ENCODE measurements at regions not wholly inside any gene's neighbourhood (a gene's known extent, or its start where the extent isn't known, plus 50 kb on each side); places are given as distances from the start of the nearest gene placed in this dataset.

DNA sequence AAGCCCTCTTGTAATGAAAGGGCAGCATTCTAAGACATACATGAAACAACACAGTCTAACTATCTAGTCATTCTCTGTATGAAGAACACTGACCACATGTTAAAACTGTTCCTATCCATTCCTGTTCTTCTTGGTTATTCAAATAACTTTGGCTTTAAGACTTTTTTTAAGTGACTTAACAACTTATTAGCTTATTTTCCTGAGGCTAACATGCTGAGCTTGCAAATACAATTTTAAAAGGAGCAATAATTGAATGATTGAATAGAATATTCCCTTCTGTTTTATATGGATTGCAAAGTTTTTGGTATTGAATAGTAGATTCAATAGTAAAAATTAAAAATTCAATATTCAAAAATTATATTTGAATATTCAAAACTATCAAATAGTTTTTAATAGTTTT lies 92.3 kb downstream of the HTR5A start:
- no peak overlapping the region for H3K27ac ChIP-seq (ENCODE audit: low read depth in 2 of 2, low read length in 2 of 2)
- no peaks in the 10 kb centered on the region for H3K9me3 ChIP-seq (ENCODE audit: control insufficient read depth in 2 of 2, low read length in 2 of 2)
- H3K4me3 ChIP-seq (ENCODE audit: low read length in 2 of 2): no peak overlapping the region
- H3K27me3 ChIP-seq (ENCODE audit: control insufficient read depth in 2 of 2, insufficient read depth in 2 of 2, low read length in 2 of 2): no peaks in the 10 kb centered on the region
- H3K9ac ChIP-seq (ENCODE audit: low read depth in 1 of 2, low read length in 2 of 2): no peak overlapping the region
- H3K36me3 ChIP-seq (ENCODE audit: control insufficient read depth in 2 of 2, insufficient read depth in 2 of 2, low read length in 2 of 2): no peaks in the 10 kb centered on the region
- peaks cover 0 to 5% of the 10 kb centered on the region in 2 donors for H3K4me1 ChIP-seq (ENCODE audit: control insufficient read depth in 2 of 2, insufficient read depth in 2 of 2, low read length in 2 of 2)

DNA sequence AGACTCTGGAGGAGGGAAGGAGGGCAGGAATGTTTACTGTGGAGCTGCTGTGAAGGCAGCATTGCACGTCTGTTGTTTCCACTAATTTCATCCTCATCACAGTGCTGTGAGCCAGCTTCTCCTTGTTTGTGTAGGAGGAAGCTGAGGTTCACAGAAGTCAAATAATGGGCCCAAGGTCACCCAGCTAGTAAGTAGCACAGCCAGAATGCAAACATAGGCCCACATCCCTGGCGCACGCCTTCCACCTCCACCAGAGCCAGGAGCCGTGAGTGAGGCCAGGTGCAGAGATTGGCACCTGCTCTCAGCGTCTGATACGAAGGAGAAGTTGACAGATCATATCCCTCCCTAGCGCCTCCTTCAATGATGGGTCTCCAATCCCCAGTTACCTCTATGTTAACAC lies 93.6 kb downstream of the HTR5A start:
- Histone ChIP-seq H3K36me3 (ENCODE audit: control insufficient read depth in 2 of 2, insufficient read depth in 2 of 2, low read length in 2 of 2) (no peaks in the 10 kb centered on the region), H3K9me3 (ENCODE audit: control insufficient read depth in 2 of 2, low read length in 2 of 2) (no peaks in the 10 kb centered on the region), H3K27me3 (ENCODE audit: control insufficient read depth in 2 of 2, insufficient read depth in 2 of 2, low read length in 2 of 2) (no peaks in the 10 kb centered on the region), H3K4me3 (ENCODE audit: low read length in 2 of 2) (no peak overlapping the region), H3K4me1 (ENCODE audit: control insufficient read depth in 2 of 2, insufficient read depth in 2 of 2, low read length in 2 of 2) (peaks cover 0 to 5% of the 10 kb centered on the region in 2 donors), H3K27ac (ENCODE audit: low read depth in 2 of 2, low read length in 2 of 2) (no peak overlapping the region), H3K9ac (ENCODE audit: low read depth in 1 of 2, low read length in 2 of 2) (no peak overlapping the region)

DNA sequence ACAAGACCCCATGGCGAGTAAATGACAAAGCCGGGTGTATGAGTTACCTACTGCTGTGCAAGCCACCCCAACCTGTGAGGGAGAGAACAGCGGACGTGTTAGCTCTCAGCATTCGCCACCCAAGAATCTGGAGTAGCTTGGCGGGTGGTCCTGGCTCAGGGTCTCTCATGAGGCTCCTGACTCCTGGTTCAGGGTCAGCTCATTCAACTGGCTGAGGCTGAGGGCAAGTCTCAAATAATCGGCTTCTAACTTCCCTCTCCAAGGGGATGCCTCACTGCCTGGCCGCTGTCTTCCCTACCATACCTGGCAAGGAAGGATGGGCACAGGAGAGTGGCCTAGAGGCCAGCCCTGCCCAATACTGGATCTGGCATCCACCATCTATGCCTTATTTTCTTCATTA lies 94.2 kb downstream of the HTR5A start:
- H3K27me3 ChIP-seq (ENCODE audit: control insufficient read depth in 2 of 2, insufficient read depth in 2 of 2, low read length in 2 of 2): no peaks in the 10 kb centered on the region
- no peak overlapping the region for H3K4me3 ChIP-seq (ENCODE audit: low read length in 2 of 2)
- H3K36me3 ChIP-seq (ENCODE audit: control insufficient read depth in 2 of 2, insufficient read depth in 2 of 2, low read length in 2 of 2): no peaks in the 10 kb centered on the region
- H3K4me1 ChIP-seq (ENCODE audit: control insufficient read depth in 2 of 2, insufficient read depth in 2 of 2, low read length in 2 of 2): peaks cover 0 to 5% of the 10 kb centered on the region in 2 donors
- H3K27ac ChIP-seq (ENCODE audit: low read depth in 2 of 2, low read length in 2 of 2): no peak overlapping the region
- H3K9ac ChIP-seq (ENCODE audit: low read depth in 1 of 2, low read length in 2 of 2): no peak overlapping the region
- H3K9me3 ChIP-seq (ENCODE audit: control insufficient read depth in 2 of 2, low read length in 2 of 2): no peaks in the 10 kb centered on the region

DNA sequence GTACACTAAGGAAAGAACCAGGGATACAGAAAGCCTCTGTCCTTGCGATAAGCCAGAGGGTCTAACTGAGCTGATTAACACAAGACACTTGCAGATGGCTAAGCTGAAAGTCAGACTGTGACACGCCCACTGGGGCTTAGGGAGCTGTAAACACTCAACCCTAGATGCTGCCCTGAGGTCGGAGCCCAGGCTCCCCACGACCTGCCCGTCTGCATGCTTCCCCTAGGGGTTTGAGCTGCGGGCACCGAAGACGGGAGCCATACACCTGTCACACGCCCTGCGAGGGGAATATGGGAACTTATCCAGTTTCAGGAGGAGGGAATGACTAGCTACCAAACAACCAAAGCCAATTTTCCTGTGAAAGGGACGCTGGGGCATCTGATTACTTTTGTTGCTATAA lies 96.0 kb downstream of the HTR5A start:
- Histone ChIP-seq H3K9me3 (ENCODE audit: control insufficient read depth in 2 of 2, low read length in 2 of 2) (no peaks in the 10 kb centered on the region), H3K27ac (ENCODE audit: low read depth in 2 of 2, low read length in 2 of 2) (peak overlapping the region in 1 of 2 donors; percentile 40), H3K36me3 (ENCODE audit: control insufficient read depth in 2 of 2, insufficient read depth in 2 of 2, low read length in 2 of 2) (no peaks in the 10 kb centered on the region), H3K9ac (ENCODE audit: low read depth in 1 of 2, low read length in 2 of 2) (peak overlapping the region in 1 of 2 donors; percentile 34), H3K27me3 (ENCODE audit: control insufficient read depth in 2 of 2, insufficient read depth in 2 of 2, low read length in 2 of 2) (no peaks in the 10 kb centered on the region), H3K4me3 (ENCODE audit: low read length in 2 of 2) (no peak overlapping the region), H3K4me1 (ENCODE audit: control insufficient read depth in 2 of 2, insufficient read depth in 2 of 2, low read length in 2 of 2) (peaks cover 0 to 5% of the 10 kb centered on the region in 2 donors)

DNA sequence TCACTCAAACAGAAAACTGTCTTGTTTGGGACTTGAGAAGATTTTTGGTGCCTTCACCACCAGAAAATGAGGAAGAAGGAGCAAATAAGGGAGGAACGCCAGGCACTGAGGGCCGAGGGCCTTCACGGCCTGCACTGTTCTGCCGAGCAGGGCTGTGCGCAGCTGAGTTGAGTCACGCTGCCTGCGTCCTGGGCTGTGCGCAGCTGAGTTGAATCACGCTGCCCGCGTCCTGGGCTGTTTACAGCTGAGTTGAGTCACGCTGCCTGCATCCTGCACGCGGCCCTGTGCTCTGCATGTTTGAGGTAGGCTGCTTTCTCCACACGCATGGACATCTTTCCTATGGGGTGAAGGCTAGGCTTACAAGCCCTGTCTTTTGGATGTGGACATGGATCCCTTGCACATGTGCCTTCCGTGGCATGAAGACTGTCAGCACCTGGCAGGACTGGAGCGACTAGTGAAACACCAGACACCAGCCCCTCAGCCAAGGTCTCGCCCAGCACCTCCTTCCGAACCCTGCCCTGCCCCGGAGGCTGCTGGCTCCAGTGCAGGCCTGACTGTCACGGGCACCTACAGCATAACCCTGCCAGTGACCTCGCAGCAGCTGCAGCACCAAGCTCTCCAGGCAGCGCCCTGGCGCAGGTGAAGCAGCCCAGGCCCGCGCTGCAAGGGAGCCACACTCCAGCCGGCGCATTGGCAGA lies 96.7 kb downstream of the HTR5A start:
- peak overlapping the region in 1 of 2 donors; percentile 40 for H3K27ac ChIP-seq (ENCODE audit: low read depth in 2 of 2, low read length in 2 of 2)
- peak overlapping the region in 1 of 2 donors; percentile 34 for H3K9ac ChIP-seq (ENCODE audit: low read depth in 1 of 2, low read length in 2 of 2)
- H3K36me3 ChIP-seq (ENCODE audit: control insufficient read depth in 2 of 2, insufficient read depth in 2 of 2, low read length in 2 of 2): no peaks in the 10 kb centered on the region
- peaks cover 0 to 5% of the 10 kb centered on the region in 2 donors for H3K4me1 ChIP-seq (ENCODE audit: control insufficient read depth in 2 of 2, insufficient read depth in 2 of 2, low read length in 2 of 2)
- H3K4me3 ChIP-seq (ENCODE audit: low read length in 2 of 2): no peak overlapping the region
- H3K27me3 ChIP-seq (ENCODE audit: control insufficient read depth in 2 of 2, insufficient read depth in 2 of 2, low read length in 2 of 2): no peaks in the 10 kb centered on the region
- H3K9me3 ChIP-seq (ENCODE audit: control insufficient read depth in 2 of 2, low read length in 2 of 2): no peaks in the 10 kb centered on the region

DNA sequence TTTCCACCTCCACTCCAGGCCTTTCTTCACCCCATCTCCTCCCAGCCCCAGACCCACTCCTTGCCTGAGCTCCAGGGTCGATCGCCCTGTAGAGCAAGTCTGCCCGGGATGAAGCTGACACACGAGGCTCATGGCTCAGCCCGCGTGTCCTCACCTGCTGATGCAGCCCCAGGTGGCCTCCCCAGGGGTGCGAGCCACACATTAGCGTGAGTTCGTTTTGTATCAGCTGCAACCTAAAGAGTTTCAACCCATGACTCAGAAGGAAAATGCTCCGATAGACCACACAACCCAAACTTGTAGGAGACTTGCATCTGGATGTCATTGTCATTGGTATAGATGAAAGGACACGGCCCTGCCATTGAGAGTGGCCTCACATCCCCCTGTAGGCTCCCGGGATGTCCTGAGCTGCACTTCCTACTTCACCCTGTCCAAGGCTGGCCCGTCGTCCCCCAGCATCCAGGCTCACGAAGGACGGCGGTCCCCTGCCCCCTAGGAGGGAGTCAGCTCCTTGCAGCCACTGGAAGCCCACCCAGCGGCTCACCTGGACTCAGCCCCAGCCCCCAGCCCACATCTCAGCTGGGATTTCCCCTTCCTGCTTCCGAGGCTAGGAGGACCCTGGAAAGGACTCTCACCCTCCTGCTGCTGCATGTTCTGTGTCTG lies 97.7 kb downstream of the HTR5A start:
- no peak overlapping the region for H3K9ac ChIP-seq (ENCODE audit: low read depth in 1 of 2, low read length in 2 of 2)
- peaks cover 0 to 5% of the 10 kb centered on the region in 2 donors for H3K4me1 ChIP-seq (ENCODE audit: control insufficient read depth in 2 of 2, insufficient read depth in 2 of 2, low read length in 2 of 2)
- H3K36me3 ChIP-seq (ENCODE audit: control insufficient read depth in 2 of 2, insufficient read depth in 2 of 2, low read length in 2 of 2): no peaks in the 10 kb centered on the region
- H3K4me3 ChIP-seq (ENCODE audit: low read length in 2 of 2): no peak overlapping the region
- H3K27ac ChIP-seq (ENCODE audit: low read depth in 2 of 2, low read length in 2 of 2): no peak overlapping the region
- H3K27me3 ChIP-seq (ENCODE audit: control insufficient read depth in 2 of 2, insufficient read depth in 2 of 2, low read length in 2 of 2): no peaks in the 10 kb centered on the region
- no peaks in the 10 kb centered on the region for H3K9me3 ChIP-seq (ENCODE audit: control insufficient read depth in 2 of 2, low read length in 2 of 2)

DNA sequence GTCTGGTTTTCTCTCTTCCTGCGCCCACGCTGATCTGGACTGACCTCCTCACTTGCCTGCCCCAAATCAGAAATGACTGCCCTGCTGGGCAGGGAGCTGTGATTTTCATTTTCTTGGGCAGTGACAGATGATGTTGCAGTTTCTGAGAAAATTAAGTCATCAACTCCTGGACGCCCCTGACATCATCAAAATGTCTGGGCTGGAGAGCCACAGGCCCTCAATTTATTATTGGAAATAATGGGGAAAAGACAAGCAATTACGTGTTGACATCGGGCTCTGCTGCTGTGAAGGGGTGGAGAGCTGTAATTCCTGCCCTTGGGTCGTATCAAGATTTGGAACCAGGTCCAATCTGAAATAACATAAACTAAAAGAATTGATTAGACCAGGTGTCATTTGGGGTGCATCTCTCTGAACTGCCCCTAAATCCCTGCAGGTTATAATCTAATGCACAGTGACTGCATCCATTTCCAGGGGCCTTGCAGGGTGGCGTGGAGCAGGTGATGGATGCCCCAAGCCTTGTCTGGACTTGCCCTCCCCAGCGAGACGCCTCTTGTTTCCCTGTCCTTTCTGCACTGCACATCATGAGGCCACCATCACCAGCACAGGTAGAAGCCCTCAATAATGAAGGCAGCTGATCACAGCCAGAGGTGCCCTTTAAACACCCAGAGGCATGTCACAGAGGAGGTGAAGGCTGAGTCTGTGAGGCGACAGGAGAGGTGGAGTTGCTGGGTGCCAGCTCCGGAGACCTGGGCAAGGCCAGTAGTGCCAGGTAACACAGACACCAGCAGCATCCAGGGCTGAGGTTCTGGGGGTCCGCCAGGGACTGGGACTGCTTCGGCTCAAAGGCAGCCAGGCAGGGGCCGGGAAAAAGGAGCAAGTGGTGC lies 98.7 kb downstream of the HTR5A start:
- no peak overlapping the region for H3K27ac ChIP-seq (ENCODE audit: low read depth in 2 of 2, low read length in 2 of 2)
- no peak overlapping the region for H3K9ac ChIP-seq (ENCODE audit: low read depth in 1 of 2, low read length in 2 of 2)
- H3K27me3 ChIP-seq (ENCODE audit: control insufficient read depth in 2 of 2, insufficient read depth in 2 of 2, low read length in 2 of 2): no peaks in the 10 kb centered on the region
- H3K36me3 ChIP-seq (ENCODE audit: control insufficient read depth in 2 of 2, insufficient read depth in 2 of 2, low read length in 2 of 2): no peaks in the 10 kb centered on the region
- no peak overlapping the region for H3K4me3 ChIP-seq (ENCODE audit: low read length in 2 of 2)
- H3K4me1 ChIP-seq (ENCODE audit: control insufficient read depth in 2 of 2, insufficient read depth in 2 of 2, low read length in 2 of 2): peaks cover 0 to 5% of the 10 kb centered on the region in 2 donors
- no peaks in the 10 kb centered on the region for H3K9me3 ChIP-seq (ENCODE audit: control insufficient read depth in 2 of 2, low read length in 2 of 2)

DNA sequence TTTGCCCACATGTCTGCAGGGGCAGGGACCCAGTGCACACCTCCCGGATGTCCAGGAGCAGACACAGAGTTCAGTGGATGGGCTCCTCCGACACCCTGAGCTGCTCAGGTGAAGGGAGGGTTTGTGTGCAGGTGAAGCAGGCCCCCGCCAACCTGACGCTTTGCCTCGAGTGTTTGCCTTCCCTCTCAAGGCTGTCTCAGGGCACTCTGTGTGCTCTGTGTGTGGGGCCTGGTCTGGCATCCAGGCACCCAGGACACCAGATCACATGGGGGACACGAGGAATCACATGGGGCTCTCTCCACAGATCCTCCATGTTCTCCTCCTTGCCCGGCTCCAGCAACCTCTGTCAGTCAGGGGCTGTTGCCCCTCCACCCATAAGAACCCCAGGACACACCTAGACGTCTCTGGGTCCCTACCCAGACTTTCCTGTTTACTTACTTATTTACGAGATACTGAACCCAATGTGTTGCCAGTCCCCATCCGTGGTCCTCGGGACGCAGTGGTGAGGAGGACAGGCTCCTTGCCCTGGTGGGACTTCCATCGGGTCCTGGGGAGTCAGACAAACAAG lies 99.5 kb downstream of the HTR5A start:
- Histone ChIP-seq H3K4me3 (ENCODE audit: low read length in 2 of 2) (no peak overlapping the region), H3K4me1 (ENCODE audit: control insufficient read depth in 2 of 2, insufficient read depth in 2 of 2, low read length in 2 of 2) (peaks cover 0 to 5% of the 10 kb centered on the region in 2 donors), H3K9me3 (ENCODE audit: control insufficient read depth in 2 of 2, low read length in 2 of 2) (no peaks in the 10 kb centered on the region), H3K27me3 (ENCODE audit: control insufficient read depth in 2 of 2, insufficient read depth in 2 of 2, low read length in 2 of 2) (no peaks in the 10 kb centered on the region), H3K9ac (ENCODE audit: low read depth in 1 of 2, low read length in 2 of 2) (no peak overlapping the region), H3K27ac (ENCODE audit: low read depth in 2 of 2, low read length in 2 of 2) (no peak overlapping the region), H3K36me3 (ENCODE audit: control insufficient read depth in 2 of 2, insufficient read depth in 2 of 2, low read length in 2 of 2) (no peaks in the 10 kb centered on the region)

DNA sequence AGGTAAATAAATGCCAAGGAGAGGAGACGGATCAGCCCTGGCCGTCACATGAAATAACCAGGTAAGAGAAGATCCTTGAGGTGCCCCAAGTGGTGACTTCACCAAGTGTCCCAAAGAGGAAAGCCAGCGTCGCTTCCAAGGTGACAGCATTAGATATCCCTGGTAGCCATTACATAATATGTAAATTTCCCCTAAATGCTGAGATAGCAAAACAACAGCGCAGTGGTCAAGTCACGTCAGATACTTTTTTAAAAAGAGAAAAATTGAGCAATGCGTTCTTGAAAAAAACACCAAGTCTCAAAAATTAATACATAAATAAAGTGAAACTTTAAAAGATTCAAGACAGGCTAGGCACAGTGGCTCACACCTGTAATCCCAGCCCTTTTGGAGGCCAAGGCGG lies 100.2 kb downstream of the HTR5A start:
- H3K4me3 ChIP-seq (ENCODE audit: low read length in 2 of 2): no peak overlapping the region
- H3K27ac ChIP-seq (ENCODE audit: low read depth in 2 of 2, low read length in 2 of 2): no peak overlapping the region
- no peaks in the 10 kb centered on the region for H3K27me3 ChIP-seq (ENCODE audit: control insufficient read depth in 2 of 2, insufficient read depth in 2 of 2, low read length in 2 of 2)
- no peak overlapping the region for H3K9ac ChIP-seq (ENCODE audit: low read depth in 1 of 2, low read length in 2 of 2)
- no peaks in the 10 kb centered on the region for H3K36me3 ChIP-seq (ENCODE audit: control insufficient read depth in 2 of 2, insufficient read depth in 2 of 2, low read length in 2 of 2)
- H3K9me3 ChIP-seq (ENCODE audit: control insufficient read depth in 2 of 2, low read length in 2 of 2): no peaks in the 10 kb centered on the region
- H3K4me1 ChIP-seq (ENCODE audit: control insufficient read depth in 2 of 2, insufficient read depth in 2 of 2, low read length in 2 of 2): peaks cover 0 to 5% of the 10 kb centered on the region in 2 donors

DNA sequence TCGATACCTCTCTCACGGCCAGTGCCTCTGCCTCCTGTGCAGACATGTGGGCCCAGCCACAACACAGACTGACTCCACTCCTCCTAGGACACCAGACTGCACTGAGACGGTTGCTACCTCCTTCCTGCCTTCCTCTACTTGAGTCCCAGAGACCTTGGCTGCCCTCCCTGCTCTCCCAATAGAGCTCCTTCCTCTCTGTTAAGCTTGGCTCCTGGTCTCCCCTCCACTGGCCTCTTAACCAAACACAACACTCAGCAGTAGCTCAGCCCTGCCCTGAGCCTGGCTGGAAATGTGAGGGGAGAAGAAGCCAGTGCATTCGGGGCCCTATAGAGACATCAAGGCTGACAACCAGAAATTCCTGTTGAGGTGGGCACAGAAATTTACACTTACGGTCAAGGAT lies 102.0 kb downstream of the HTR5A start:
- H3K4me3 ChIP-seq (ENCODE audit: low read length in 2 of 2): no peak overlapping the region
- H3K27ac ChIP-seq (ENCODE audit: low read depth in 2 of 2, low read length in 2 of 2): no peak overlapping the region
- H3K4me1 ChIP-seq (ENCODE audit: control insufficient read depth in 2 of 2, insufficient read depth in 2 of 2, low read length in 2 of 2): no peaks in the 10 kb centered on the region
- H3K27me3 ChIP-seq (ENCODE audit: control insufficient read depth in 2 of 2, insufficient read depth in 2 of 2, low read length in 2 of 2): no peaks in the 10 kb centered on the region
- H3K9me3 ChIP-seq (ENCODE audit: control insufficient read depth in 2 of 2, low read length in 2 of 2): no peaks in the 10 kb centered on the region
- no peaks in the 10 kb centered on the region for H3K36me3 ChIP-seq (ENCODE audit: control insufficient read depth in 2 of 2, insufficient read depth in 2 of 2, low read length in 2 of 2)
- H3K9ac ChIP-seq (ENCODE audit: low read depth in 1 of 2, low read length in 2 of 2): no peak overlapping the region
